Testis (tissue), 2 donors: ENCODE measurements at regions not wholly inside any gene's neighbourhood (a gene's known extent, or its start where the extent isn't known, plus 50 kb on each side); places are given as distances from the start of the nearest gene placed in this dataset.

Source experiments
- CTCF ChIP-seq, 3 experiments: fragments of 450-650 bp in 2 of 3; fragments of 200-600 bp in 1 of 3; sonication (generic) in 1 of 3; IDR thresholded peaks; one replicate each; pipeline ENCODE4 v1.5.1; 2016 to 2019; ENCODE audit warnings: antibody characterized with exemption in 3 of 3, mild to moderate bottlenecking in 2 of 3, moderate library complexity in 1 of 3
- POLR2A ChIP-seq: fragments of 450-650 bp; IDR thresholded peaks from one replicate; pipeline ENCODE4 v1.6.1; 2017; ENCODE audit warnings: antibody characterized with exemption, mild to moderate bottlenecking, moderate library complexity

GRCh38 chr4:29680644-29681043 lies 1039.5 kb upstream of the PCDH7 start:
- TF ChIP-seq CTCF (IDR thresholded peaks at IDR 0.05), result no peak
- TF ChIP-seq POLR2A, result no peak
